ENCODE measurements at regions not wholly inside any gene's neighbourhood (a gene's known extent, or its start where the extent isn't known, plus 50 kb on each side); places are given as distances from the start of the nearest gene placed in this dataset.

DNA sequence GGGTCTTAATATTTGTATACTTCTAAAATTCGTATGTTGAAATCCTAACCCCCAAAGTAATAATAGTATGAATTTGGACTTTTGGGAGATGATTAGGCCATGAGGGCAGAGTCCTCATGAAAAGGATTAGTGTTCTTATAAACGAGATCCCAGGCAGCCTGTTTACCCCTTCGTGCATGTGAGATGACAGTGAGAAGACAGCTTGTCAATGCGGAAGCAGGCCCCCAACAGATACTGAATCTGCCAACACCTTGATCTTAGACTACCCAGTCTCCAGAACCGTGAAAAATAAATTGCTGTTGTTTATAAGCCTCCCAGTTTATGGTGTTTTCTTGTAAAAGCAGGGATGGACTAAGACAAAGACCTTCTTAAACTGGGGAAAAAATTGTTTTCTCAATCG is 714.2 kb downstream of the SI start:
- TF ChIP-seq, protein P1, sequence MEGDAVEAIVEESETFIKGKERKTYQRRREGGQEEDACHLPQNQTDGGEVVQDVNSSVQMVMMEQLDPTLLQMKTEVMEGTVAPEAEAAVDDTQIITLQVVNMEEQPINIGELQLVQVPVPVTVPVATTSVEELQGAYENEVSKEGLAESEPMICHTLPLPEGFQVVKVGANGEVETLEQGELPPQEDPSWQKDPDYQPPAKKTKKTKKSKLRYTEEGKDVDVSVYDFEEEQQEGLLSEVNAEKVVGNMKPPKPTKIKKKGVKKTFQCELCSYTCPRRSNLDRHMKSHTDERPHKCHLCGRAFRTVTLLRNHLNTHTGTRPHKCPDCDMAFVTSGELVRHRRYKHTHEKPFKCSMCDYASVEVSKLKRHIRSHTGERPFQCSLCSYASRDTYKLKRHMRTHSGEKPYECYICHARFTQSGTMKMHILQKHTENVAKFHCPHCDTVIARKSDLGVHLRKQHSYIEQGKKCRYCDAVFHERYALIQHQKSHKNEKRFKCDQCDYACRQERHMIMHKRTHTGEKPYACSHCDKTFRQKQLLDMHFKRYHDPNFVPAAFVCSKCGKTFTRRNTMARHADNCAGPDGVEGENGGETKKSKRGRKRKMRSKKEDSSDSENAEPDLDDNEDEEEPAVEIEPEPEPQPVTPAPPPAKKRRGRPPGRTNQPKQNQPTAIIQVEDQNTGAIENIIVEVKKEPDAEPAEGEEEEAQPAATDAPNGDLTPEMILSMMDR (IDR thresholded peaks at IDR 0.05; ENCODE audit: extremely low read depth in 1 of 2, insufficient read depth in 1 of 2, low read depth in 1 of 2, low read length in 2 of 2): no peak
- TF ChIP-seq JUN (IDR thresholded peaks at IDR 0.05; ENCODE audit: borderline replicate concordance, insufficient read depth, insufficient read length, low read depth) (no peak), FOS (IDR thresholded peaks at IDR 0.05; ENCODE audit: borderline replicate concordance, insufficient read depth, low read length) (no peak), POLR2A (IDR thresholded peaks at IDR 0.05; ENCODE audit: low read depth, low read length) (no peak), GATA2 (IDR thresholded peaks at IDR 0.05; ENCODE audit: insufficient read depth, insufficient read length, low read depth, low read length) (no peak)
- TF ChIP-seq, protein P2, sequence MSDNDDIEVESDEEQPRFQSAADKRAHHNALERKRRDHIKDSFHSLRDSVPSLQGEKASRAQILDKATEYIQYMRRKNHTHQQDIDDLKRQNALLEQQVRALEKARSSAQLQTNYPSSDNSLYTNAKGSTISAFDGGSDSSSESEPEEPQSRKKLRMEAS (IDR thresholded peaks at IDR 0.05; ENCODE audit: insufficient read depth, insufficient read length): no peak

Measured in endothelial cell of umbilical vein (primary cell).